GM12878 (cell line): ENCODE measurements at regions not wholly inside any gene's neighbourhood (a gene's known extent, or its start where the extent isn't known, plus 50 kb on each side); places are given as distances from the start of the nearest gene placed in this dataset.

Experiments used
- ATAC-seq: fragments of 200-7000 bp; cut with Tn5 transposase; 3 replicates; pipeline ENCODE4 v1.9.1; 2020; ENCODE audit warnings: mild to moderate bottlenecking, moderate library complexity
- BruUV-seq: library from RNA; stranded (reverse); fragments of 400-500 nt; replicated peaks from 2 replicates; lab custom pipeline; 2021; lab: Mats Ljungman, UMichigan
- CTCF ChIA-PET: fragments of 300-600 bp; sonication (Branson Sonifier 250); formaldehyde crosslinking; extraction: SDS; loops from one replicate; lab custom pipeline; 2021; ENCODE audit warnings: inconsistent platforms; lab: Yijun Ruan, JAX
- POLR2A ChIA-PET: fragments of 350-600 bp; formaldehyde crosslinking; extraction: SDS; loops from one replicate; lab custom pipeline; 2021; ENCODE audit warnings: inconsistent platforms; lab: Charles Lee
- RAD21 ChIA-PET: fragments of 300-600 bp; sonication (Branson Sonifier 250); formaldehyde crosslinking; loops from one replicate; lab custom pipeline; 2023; ENCODE audit warnings: antibody characterized with exemption; ENCODE audit not compliant: unreplicated experiment; lab: Charles Lee
- SMC1A ChIA-PET: fragments of 300-600 bp; sonication (Branson Sonifier 250); formaldehyde crosslinking; loops from one replicate; lab custom pipeline; 2023; ENCODE audit not compliant: unreplicated experiment, uncharacterized antibody; lab: Charles Lee
- DNase-seq: peaks from one replicate; pipeline ENCODE4 v3.0.0-alpha.2; 2011; ENCODE audit warnings: low read depth, low spot score
- FAIRE-seq: peaks from 3 replicates; lab custom pipeline; 2011; peaks lifted over from hg19 to GRCh38; lab: Jason Lieb, UNC
- H2AFZ ChIP-seq: 2 replicates; pipeline ENCODE4 v1.6.0; 2011; ENCODE audit warnings: low read depth, low read length, control low read depth; ENCODE audit not compliant: control insufficient read depth
- H3K27ac ChIP-seq: 2 replicates; pipeline ENCODE4 v1.5.1; 2011; ENCODE audit warnings: control low read depth; ENCODE audit not compliant: control insufficient read depth, insufficient read depth
- H3K27me3 ChIP-seq, 2 experiments: replicated peaks in 1 of 2; 2 replicates each; pipeline versions ENCODE4 v1.6.0 to v1.6.1; 2011; ENCODE audit warnings: low read length in 1 of 2; ENCODE audit not compliant: control insufficient read depth in 2 of 2, insufficient read depth in 2 of 2
- H3K36me3 ChIP-seq, 2 experiments: 2 replicates each; pipeline ENCODE4 v1.5.1; 2011; ENCODE audit warnings: low read length in 1 of 2; ENCODE audit not compliant: control insufficient read depth in 2 of 2, insufficient read depth in 2 of 2
- H3K4me1 ChIP-seq: 2 replicates; pipeline ENCODE4 v1.6.1; 2011; ENCODE audit warnings: mild to moderate bottlenecking, low read length, moderate library complexity, mixed read lengths; ENCODE audit not compliant: control insufficient read depth, insufficient read depth
- H3K4me2 ChIP-seq: 2 replicates; pipeline ENCODE4 v1.6.0; 2011; ENCODE audit warnings: control low read depth; ENCODE audit not compliant: control insufficient read depth, insufficient read depth
- H3K4me3 ChIP-seq: fragments of 200-600 bp; sonication (generic); 2 replicates; pipeline ENCODE4 v1.5.1; 2016
- H3K79me2 ChIP-seq: 2 replicates; pipeline ENCODE4 v1.6.0; 2011; ENCODE audit warnings: low read length; ENCODE audit not compliant: control insufficient read depth, insufficient read depth
- H3K9ac ChIP-seq: 2 replicates; pipeline ENCODE4 v1.8.0; 2011; ENCODE audit warnings: low read length, control low read depth, mixed read lengths; ENCODE audit not compliant: control insufficient read depth, insufficient read depth
- H3K9me3 ChIP-seq: replicated peaks from 3 replicates; pipeline ENCODE4 v1.5.1; 2011; ENCODE audit warnings: mild to moderate bottlenecking, low read length; ENCODE audit not compliant: control insufficient read depth, insufficient read depth
- H4K20me1 ChIP-seq: 2 replicates; pipeline ENCODE4 v1.6.0; 2011; ENCODE audit not compliant: control insufficient read depth, insufficient read depth
- CHD1 ChIP-seq: IDR thresholded peaks from 2 replicates; pipeline ENCODE4 v1.6.1; 2012; ENCODE audit warnings: low read depth, low read length, improper control_type of control experiment
- NKRF ChIP-seq: fragments of 450-650 bp; conservative IDR thresholded peaks from 2 replicates; pipeline ENCODE4 v1.6.1; 2017; ENCODE audit warnings: mild to moderate bottlenecking, moderate library complexity
- PKNOX1 ChIP-seq: fragments of 450-650 bp; IDR thresholded peaks from 2 replicates; pipeline ENCODE4 v1.6.1; 2016; ENCODE audit warnings: mild to moderate bottlenecking
- RAD21 ChIP-seq: IDR thresholded peaks from 2 replicates; pipeline ENCODE4 v1.6.1; 2011; ENCODE audit warnings: mild to moderate bottlenecking, low read depth, low read length, moderate library complexity; ENCODE audit not compliant: insufficient read depth
- SPI1 ChIP-seq: IDR thresholded peaks from 2 replicates; pipeline ENCODE4 v1.6.1; 2011; ENCODE audit warnings: low read depth, mild to moderate bottlenecking, low read length, moderate library complexity, borderline replicate concordance; ENCODE audit not compliant: insufficient read depth
- SUZ12 ChIP-seq: fragments of 200-600 bp; sonication (generic); IDR thresholded peaks from one replicate; pipeline ENCODE4 v1.6.1; 2018; ENCODE audit warnings: antibody characterized with exemption, mild to moderate bottlenecking; ENCODE audit not compliant: unreplicated experiment
- ZSCAN29 ChIP-seq: fragments of 450-650 bp; IDR thresholded peaks from 2 replicates; pipeline ENCODE4 v1.6.1; 2017; ENCODE audit warnings: mild to moderate bottlenecking, moderate library complexity
- WGBS: methylation state at CpG from one replicate; pipeline ENCODE4 v1.1.6; 2016; ENCODE audit warnings: low lambda C conversion rate; ENCODE audit not compliant: insufficient replicate concordance, insufficient coverage; ENCODE audit errors: missing lambda C conversion rate; 5-methylcytosine and 5-hydroxymethylcytosine counted together
- in situ Hi-C: fragments of 300-500 bp; cut with MboI; formaldehyde crosslinking; loops from 9 replicates; pipeline ENCODE4 v1.14.3; 2018; ENCODE audit warnings: mixed read lengths
- intact Hi-C: fragments of 100-400 bp; cut with micrococcal nuclease; formaldehyde crosslinking; loops from one replicate; pipeline ENCODE4 v1.14.2; 2022; ENCODE audit not compliant: unreplicated experiment

DNA sequence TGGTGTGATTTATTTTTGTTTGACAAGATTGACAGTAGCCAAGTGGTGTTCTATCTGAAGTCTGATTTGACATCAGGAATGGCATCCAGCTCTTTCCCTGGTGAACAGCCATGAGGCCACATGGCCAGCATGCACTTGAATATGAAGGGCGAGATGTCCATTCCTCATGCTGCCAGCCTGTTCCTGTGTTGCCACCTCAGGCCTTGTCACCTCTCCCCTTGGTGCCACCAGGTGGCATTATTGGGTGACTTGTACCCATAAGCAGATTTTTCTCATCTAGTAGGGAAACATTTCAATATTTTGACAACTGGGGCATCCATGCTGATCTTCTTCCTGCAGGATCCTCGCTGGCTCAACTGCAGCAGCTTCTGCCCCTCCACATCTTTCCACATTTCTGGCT lies 199.1 kb downstream of the ERMARD start (continued):
- TF ChIP-seq NKRF (no peak), SUZ12 (no peak), CHD1 (no peak), RAD21 (peak; percentile 23; the same call in 1 of the 2 replicates)

- in situ Hi-C loops, result no loop called here
These were observed 198.2 kb downstream of the ERMARD start for GRCh38 chr6:169949511-169950097.

More at GRCh38 chr6:169949511-169950097, 198.2 kb downstream of the ERMARD start:
- ChIA-PET POLR2A (no interaction called here), CTCF (interaction anchor here (0.9 to 1.0 kb wide), 2 partner anchors 568 kb away, joined by 3 to 6 read pairs; no protein-coding TSS in a partner anchor), SMC1A (no interaction called here), RAD21 (interaction anchor here (1.4 to 1.7 kb wide), 2 partner anchors 342 to 568 kb away, joined by 4 read pairs; no protein-coding TSS in a partner anchor)
- no peaks in the 10 kb centered on the region for H3K79me2 ChIP-seq
- H3K9ac ChIP-seq, result no peak overlapping the region
- FAIRE-seq (no peak), ATAC-seq (no peak), DNase-seq (no peak)
- no TSS peak for BruUV-seq
- H3K4me3 ChIP-seq, result no peak overlapping the region
- no peak overlapping the region for H2AFZ ChIP-seq
- no peaks in the 10 kb centered on the region for H3K27me3 ChIP-seq
- 5% methylated on average over 6 of the region's 6 CpGs for WGBS
- no peaks in the 10 kb centered on the region for H3K4me1 ChIP-seq
- no peak overlapping the region for H3K4me2 ChIP-seq
- intact Hi-C loops, result loop anchor here (5.0 kb wide), 1 partner anchor 568 kb away; no protein-coding TSS in a partner anchor
- no peaks in the 10 kb centered on the region for H3K36me3 ChIP-seq
- no peaks in the 10 kb centered on the region for H4K20me1 ChIP-seq
- H3K9me3 ChIP-seq, result no peaks in the 10 kb centered on the region; the same call in 2 of the 3 replicates
- H3K27ac ChIP-seq, result no peak overlapping the region
- TF ChIP-seq SPI1, result peak; percentile 10; the same call in 1 of the 2 replicates
- TF ChIP-seq ZSCAN29, result no peak
- TF ChIP-seq PKNOX1, result peak; percentile 45; the same call in 1 of the 2 replicates
